ENCODE measurements at regions not wholly inside any gene's neighbourhood (a gene's known extent, or its start where the extent isn't known, plus 50 kb on each side); places are given as distances from the start of the nearest gene placed in this dataset.

DNA sequence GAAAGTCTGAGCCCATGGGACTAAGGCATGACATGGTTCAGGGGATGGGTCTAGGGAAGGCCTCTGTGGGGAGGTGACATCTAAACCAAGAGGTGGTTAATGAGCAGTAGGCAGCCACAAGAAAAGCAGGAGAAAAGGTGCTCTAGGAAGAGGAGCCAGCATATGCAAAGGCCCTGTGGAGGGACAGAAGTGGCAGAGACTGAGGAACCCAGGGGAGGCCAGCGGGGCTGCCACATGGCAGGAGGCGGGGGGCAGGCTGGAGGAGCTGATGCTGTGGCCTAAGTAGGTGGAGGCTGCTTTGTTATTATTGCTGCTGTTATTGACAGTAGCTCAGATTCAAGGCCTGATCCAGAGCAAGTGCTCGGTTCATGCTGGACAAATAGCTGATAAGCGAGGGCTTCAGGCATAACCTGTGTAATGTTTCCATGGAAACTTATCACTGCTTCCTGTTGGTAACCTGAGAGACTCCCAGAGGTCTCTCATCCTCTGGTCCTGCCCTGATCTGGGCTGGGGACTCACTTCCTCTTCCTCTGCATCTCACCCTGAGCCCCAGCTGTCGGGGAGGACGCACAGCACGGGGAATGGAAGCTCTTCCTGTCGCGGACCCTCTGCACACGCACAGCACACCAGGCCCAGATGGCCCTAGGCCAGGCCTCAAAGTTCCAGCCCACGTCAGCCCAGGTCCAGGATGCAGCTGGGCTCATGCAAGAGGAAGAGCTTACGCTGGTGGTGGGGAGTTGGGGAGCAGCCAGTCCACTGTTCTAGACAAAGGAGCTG lies 75.2 kb upstream of the TP53I11 start:
- Mint-ChIP-seq H3K4me1 (peaks cover 10% of the 10 kb centered on the region), H3K4me3 (no peak overlapping the region), H3K27me3 (peaks cover under 1% of the 10 kb centered on the region), H3K36me3 (ENCODE audit: low read depth) (no peaks in the 10 kb centered on the region), H3K9me3 (no peaks in the 10 kb centered on the region), H3K27ac (no peak overlapping the region)
- ChIA-PET CTCF (no interaction called here), POLR2A (no interaction called here)
- no peak for DNase-seq

DNA sequence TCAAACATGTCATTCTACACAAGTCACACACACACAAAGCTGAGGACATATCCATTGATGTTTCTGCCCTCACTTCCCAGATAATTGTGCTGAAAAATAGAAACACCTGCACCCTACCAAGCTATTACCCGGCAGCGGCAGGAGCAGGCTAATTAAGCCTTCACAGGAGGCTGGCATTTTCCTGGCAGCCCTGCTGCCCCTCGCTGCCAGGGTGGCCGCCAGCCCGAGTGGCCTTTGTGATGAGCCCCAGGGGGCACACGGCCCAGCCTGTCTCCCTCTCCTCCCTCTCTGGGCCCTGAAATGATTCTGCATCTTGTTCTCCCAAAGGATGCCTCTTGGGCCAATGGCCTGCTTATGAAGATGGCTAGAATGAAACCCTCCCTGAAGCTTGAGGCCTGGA lies 76.2 kb upstream of the TP53I11 start:
- H3K27me3 Mint-ChIP-seq = no peaks in the 10 kb centered on the region
- H3K36me3 Mint-ChIP-seq (ENCODE audit: low read depth) = no peaks in the 10 kb centered on the region
- H3K9me3 Mint-ChIP-seq = no peaks in the 10 kb centered on the region
- no peak overlapping the region for H3K27ac Mint-ChIP-seq
- ChIA-PET CTCF (no interaction called here), POLR2A (no interaction called here)
- H3K4me3 Mint-ChIP-seq = no peak overlapping the region
- no peak for DNase-seq
- peaks cover 10% of the 10 kb centered on the region for H3K4me1 Mint-ChIP-seq

DNA sequence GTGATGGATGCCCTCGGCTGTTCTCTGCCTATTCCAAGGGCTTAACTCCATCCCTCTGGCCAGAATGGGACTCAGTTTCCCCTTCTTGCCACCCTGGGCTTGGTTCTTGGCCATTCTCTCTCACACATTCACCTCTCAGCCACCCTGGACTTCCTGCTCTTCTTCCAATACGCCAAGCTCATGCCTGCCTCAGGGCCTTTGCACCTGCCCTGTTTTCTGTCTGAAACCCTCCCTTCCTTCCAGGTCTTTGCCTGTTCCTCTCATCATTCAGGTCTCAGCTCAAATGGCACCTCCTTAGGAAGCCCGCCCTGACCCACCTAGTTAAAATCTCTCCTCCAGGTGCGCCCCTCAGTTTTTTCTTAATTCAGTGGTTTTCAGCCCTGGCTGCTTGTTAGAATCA lies 76.6 kb upstream of the TP53I11 start:
- H3K36me3 Mint-ChIP-seq (ENCODE audit: low read depth) = no peaks in the 10 kb centered on the region
- H3K4me3 Mint-ChIP-seq = no peak overlapping the region
- H3K27ac Mint-ChIP-seq = no peak overlapping the region
- peaks cover under 1% of the 10 kb centered on the region for H3K27me3 Mint-ChIP-seq
- peaks cover 10% of the 10 kb centered on the region for H3K4me1 Mint-ChIP-seq
- H3K9me3 Mint-ChIP-seq = no peaks in the 10 kb centered on the region
- ChIA-PET CTCF (interaction anchor here (1.2 kb wide), 1 partner anchor 101 kb away, joined by 3 read pairs; no protein-coding TSS in a partner anchor), POLR2A (no interaction called here)
- no peak for DNase-seq

DNA sequence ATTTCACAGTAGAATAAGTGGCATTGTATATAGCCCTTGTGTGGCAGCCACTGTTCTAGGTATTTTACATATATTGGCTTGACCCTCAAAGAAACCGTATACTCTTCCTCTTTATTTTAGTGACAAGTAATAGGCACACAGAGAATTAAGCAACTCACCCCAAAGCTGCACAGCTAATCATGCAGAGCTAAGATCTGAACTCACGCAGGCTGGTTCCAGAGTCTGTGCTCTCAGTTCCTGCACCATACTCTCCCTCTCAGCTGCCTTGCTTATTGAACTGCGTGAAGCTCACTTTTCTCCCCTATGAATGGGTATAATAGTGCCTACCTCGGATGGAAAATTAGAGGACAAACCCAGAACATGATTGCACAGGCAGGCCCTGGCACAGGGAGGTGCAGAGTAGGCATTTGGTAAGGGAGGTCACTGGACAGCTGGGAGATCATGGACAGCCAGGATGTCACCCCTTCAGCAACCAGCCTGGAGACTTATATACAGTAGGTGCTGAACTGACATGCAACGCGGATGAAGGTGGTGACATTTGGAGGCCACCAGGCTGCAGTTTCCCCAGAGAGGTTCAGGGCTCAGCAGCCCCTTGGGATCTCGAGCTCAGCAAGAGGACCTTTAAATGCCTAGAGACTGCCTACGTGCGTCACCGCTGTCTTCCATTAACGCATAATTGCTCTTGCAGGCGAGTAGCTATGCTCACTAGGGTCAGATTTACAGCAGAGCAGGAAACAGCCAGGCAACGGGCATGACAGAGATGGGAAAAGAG lies 78.4 kb upstream of the TP53I11 start:
- Mint-ChIP-seq H3K4me1 (peaks cover 10% of the 10 kb centered on the region), H3K4me3 (no peak overlapping the region), H3K9me3 (no peaks in the 10 kb centered on the region), H3K27ac (no peak overlapping the region), H3K27me3 (peaks cover 2% of the 10 kb centered on the region), H3K36me3 (ENCODE audit: low read depth) (no peaks in the 10 kb centered on the region)
- POLR2A ChIA-PET = no interaction called here
- no peak for DNase-seq
- CTCF ChIA-PET = no interaction called here

DNA sequence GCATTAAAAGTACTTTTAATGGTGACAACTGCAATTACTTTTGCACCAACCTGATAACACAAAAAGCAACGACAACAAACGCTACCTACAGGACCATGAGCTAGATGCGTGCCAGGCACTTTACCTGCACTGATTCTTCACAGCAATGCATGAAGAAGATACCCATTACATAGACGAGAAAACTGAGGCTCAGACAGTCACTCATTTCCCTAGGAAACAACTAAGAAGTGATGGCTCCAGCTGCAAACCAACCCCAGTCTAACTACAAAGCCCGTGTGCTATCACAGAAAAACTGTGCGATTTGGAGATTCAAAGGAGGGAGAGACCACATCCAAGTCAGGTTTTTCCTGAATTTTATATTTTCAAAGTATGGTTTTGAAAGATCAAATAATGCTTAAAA lies 80.1 kb upstream of the TP53I11 start:
- Mint-ChIP-seq H3K36me3 (ENCODE audit: low read depth) (no peaks in the 10 kb centered on the region), H3K27ac (no peak overlapping the region), H3K27me3 (peaks cover 2% of the 10 kb centered on the region), H3K4me3 (no peak overlapping the region), H3K9me3 (no peaks in the 10 kb centered on the region), H3K4me1 (peaks cover 4% of the 10 kb centered on the region)
- ChIA-PET POLR2A (no interaction called here), CTCF (interaction anchor here (1.2 kb wide), 1 partner anchor 94 kb away, joined by 3 read pairs; no protein-coding TSS in a partner anchor)
- DNase-seq = no peak

DNA sequence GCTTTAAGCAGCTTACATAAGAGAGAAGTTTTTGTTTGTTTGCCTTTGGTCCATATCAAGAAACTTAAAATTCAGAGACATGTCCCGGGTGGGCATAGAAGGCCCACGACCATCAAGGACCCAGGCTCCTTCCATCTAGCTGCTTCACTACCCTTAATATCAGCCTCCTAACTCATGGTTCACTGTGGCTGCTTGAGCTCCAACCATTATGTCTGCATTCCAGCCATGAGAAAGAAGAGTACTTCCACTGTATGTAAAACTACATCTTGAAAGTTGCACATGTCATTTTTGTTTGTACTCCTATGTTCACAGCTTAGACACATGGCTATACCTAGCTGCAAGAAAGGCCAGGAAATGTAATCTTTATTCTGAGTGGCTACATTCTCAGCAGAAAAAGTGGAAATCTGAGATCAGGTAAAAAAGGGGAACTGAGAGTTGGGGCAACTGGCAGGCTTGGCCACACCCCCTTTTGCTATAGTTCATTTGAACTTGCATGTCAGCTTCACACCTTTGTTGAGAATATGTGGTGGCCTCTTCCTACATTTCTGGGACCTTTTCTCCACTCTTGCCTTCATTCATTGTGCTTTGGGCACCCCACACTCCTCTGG lies 81.3 kb upstream of the TP53I11 start:
- H3K9me3 Mint-ChIP-seq = no peaks in the 10 kb centered on the region
- H3K36me3 Mint-ChIP-seq (ENCODE audit: low read depth) = no peaks in the 10 kb centered on the region
- no peak overlapping the region for H3K4me3 Mint-ChIP-seq
- H3K4me1 Mint-ChIP-seq = no peaks in the 10 kb centered on the region
- no peak for DNase-seq
- peaks cover 2% of the 10 kb centered on the region for H3K27me3 Mint-ChIP-seq
- POLR2A ChIA-PET = interaction anchor here (1.3 kb wide), 1 partner anchor 38 kb away, joined by 3 read pairs; no protein-coding TSS in a partner anchor
- H3K27ac Mint-ChIP-seq = no peak overlapping the region
- CTCF ChIA-PET = no interaction called here

DNA sequence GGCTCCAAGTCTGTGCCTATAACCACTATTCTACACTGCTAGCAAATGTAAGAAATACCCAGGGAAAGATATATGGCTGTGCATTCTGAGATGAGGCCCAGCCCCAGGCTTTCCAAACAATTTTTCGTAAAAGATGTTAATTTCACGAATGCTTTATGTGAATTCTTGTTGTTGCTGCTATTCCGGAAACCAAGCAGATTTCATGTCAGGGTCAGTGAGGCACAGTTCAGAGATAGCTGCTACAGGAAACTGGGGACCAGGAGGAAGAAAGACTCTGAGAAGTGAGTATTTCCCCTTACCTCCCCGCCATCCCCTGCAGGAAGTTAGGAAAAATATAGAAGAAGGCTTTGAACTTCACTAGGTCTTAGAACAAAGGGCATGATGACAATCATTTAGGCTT lies 84.7 kb upstream of the TP53I11 start:
- no peak for DNase-seq
- CTCF ChIA-PET = no interaction called here
- no peaks in the 10 kb centered on the region for H3K36me3 Mint-ChIP-seq (ENCODE audit: low read depth)
- no peak overlapping the region for H3K27ac Mint-ChIP-seq
- POLR2A ChIA-PET = no interaction called here
- H3K9me3 Mint-ChIP-seq = no peaks in the 10 kb centered on the region
- no peaks in the 10 kb centered on the region for H3K4me1 Mint-ChIP-seq
- H3K4me3 Mint-ChIP-seq = no peak overlapping the region
- H3K27me3 Mint-ChIP-seq = peaks cover 2% of the 10 kb centered on the region

DNA sequence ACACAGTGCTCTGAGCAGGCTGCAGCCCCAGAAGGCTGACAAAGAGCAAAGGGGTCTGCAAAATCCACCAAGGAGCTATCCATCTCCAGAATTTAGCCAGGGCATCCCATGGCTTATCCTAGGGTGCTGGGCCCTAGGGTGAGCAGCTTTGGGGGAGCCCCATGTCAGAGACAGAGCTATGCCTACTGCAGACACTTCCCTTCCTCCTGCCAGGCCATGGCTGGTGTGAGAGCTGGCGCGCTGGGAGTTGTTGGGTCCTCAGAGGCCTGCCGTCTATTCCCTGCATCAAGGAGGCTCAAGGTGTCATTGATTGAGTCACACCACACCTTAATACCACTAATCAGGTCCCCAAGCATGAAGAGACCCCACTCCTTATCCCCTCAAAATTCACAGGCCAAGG lies 85.3 kb upstream of the TP53I11 start:
- ChIA-PET CTCF (no interaction called here), POLR2A (no interaction called here)
- H3K9me3 Mint-ChIP-seq = no peaks in the 10 kb centered on the region
- no peak overlapping the region for H3K4me3 Mint-ChIP-seq
- no peak overlapping the region for H3K27ac Mint-ChIP-seq
- no peaks in the 10 kb centered on the region for H3K36me3 Mint-ChIP-seq (ENCODE audit: low read depth)
- no peak for DNase-seq
- no peaks in the 10 kb centered on the region for H3K4me1 Mint-ChIP-seq
- H3K27me3 Mint-ChIP-seq = peaks cover 3% of the 10 kb centered on the region

DNA sequence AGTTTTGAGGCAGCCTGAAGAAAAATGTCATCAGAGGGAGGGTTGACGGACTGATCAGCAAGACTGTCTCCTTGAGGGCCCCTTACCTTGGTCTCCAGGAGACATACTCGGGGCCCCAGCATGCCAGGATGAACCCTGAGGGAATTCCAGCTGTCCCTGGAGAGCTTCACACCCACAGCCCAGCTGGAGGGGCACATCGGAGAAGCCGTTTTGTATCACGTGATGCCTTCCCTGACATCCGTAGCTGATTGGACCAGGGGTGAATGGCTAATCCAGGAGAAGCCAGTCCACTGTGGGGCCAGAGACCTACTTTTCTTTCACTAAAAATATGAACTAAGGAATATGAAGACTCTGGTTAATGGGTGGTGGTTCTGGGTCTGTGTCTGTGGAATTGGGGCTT lies 86.0 kb upstream of the TP53I11 start:
- Mint-ChIP-seq H3K36me3 (ENCODE audit: low read depth) (no peaks in the 10 kb centered on the region), H3K27ac (no peak overlapping the region), H3K9me3 (no peaks in the 10 kb centered on the region), H3K4me1 (no peaks in the 10 kb centered on the region), H3K4me3 (no peak overlapping the region), H3K27me3 (peaks cover 3% of the 10 kb centered on the region)
- DNase-seq = no peak
- CTCF ChIA-PET = no interaction called here
- POLR2A ChIA-PET = no interaction called here

DNA sequence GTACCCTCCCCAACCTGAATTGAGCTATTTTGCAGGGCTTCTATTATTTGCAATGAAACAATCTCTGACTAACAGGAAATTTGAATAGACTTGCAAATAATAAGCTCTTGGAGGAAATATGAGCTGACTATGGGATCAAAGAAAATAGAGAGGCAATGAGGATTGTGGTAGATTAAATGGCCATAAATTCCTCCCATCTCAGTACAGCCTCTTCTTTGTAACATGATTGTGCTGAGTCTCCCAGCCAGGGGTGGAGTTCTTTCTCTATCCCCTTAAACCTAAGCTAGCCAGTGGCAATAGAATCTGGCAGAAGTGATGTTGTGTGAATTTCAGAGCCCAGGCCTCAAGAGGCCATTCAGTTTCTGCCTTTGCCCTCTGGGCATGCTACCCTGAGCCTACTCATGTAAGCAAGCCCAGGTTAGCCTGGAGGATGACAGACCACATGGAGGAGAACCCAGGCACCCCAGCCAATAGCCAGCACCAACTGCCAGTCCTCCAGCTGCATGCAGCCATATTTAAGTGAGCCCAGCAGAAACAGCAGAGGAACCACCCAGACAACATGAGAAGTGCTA lies 86.8 kb upstream of the TP53I11 start:
- no peak for DNase-seq
- no peak overlapping the region for H3K4me3 Mint-ChIP-seq
- no peaks in the 10 kb centered on the region for H3K4me1 Mint-ChIP-seq
- no peak overlapping the region for H3K27ac Mint-ChIP-seq
- POLR2A ChIA-PET = no interaction called here
- CTCF ChIA-PET = no interaction called here
- H3K9me3 Mint-ChIP-seq = no peaks in the 10 kb centered on the region
- no peaks in the 10 kb centered on the region for H3K36me3 Mint-ChIP-seq (ENCODE audit: low read depth)
- H3K27me3 Mint-ChIP-seq = peaks cover 1% of the 10 kb centered on the region

DNA sequence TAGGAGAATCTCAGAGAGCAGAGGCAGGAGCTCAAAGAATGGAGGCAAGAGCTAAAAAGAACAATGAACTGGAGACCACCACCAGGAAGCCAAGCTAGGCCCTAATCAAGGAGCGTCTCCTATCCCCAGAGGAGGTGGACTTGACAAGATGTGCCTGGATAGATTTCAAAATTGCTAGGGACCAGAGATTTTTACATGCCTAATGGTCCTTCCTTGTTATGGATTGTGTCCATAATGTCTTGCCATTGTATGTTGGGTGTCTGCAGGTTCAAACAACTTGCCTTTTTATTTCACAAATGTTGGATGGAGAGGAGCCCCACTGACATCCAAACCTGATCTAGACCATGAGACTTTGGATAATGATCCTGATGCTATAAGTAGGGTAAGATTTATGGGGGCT lies 88.2 kb upstream of the TP53I11 start:
- DNase-seq = no peak
- POLR2A ChIA-PET = no interaction called here
- Mint-ChIP-seq H3K36me3 (ENCODE audit: low read depth) (no peaks in the 10 kb centered on the region), H3K4me3 (no peak overlapping the region), H3K4me1 (no peaks in the 10 kb centered on the region), H3K27ac (no peak overlapping the region), H3K27me3 (peaks cover 1% of the 10 kb centered on the region), H3K9me3 (no peaks in the 10 kb centered on the region)
- CTCF ChIA-PET = interaction anchor here (0.8 kb wide), 1 partner anchor 64 kb away, joined by 3 read pairs; no protein-coding TSS in a partner anchor

DNA sequence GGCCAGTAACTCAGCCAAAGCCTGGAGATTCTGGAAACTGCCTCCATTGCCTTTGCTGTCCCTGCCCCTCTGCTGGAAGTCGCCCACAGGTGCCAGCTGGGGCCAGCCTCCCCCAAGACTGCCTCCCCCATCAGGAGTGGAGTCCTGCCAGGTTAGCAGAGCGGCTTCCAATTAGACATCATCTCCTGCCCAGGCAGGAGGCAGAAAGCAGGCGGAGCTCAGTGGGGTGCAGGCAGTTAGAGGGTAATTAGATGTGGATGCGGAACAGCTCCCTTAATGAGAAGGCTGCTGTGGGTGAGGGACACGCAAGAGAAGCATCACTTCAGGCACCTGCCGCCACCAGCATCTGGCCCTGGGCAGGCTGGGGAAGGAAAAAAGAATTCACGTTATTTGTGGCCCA lies 90.9 kb upstream of the TP53I11 start:
- Mint-ChIP-seq H3K27ac (no peak overlapping the region), H3K36me3 (ENCODE audit: low read depth) (no peaks in the 10 kb centered on the region), H3K27me3 (peaks cover 6% of the 10 kb centered on the region), H3K9me3 (no peaks in the 10 kb centered on the region), H3K4me3 (no peak overlapping the region), H3K4me1 (peaks cover 7% of the 10 kb centered on the region)
- DNase-seq = no peak
- POLR2A ChIA-PET = no interaction called here
- CTCF ChIA-PET = no interaction called here

DNA sequence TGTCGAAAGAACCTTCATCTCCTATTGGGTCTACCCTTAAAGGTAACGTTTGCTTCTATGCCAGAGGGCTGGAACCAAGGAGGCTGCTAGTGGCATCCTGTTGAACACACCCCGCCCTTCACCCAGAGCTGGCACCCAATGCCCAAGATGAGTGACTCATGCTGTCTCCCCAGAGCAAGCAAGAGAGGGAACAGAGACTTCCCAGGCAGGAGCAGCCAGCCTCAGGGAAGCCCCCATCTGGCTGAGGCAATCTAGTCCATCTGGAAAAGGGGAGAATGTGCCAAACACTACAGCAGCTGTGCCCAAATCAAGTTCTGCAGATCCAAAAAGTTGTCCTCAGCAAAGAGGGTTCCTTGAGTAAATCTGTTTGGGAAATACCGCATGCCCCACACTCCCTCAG lies 91.9 kb upstream of the TP53I11 start:
- ChIA-PET CTCF (no interaction called here), POLR2A (no interaction called here)
- Mint-ChIP-seq H3K9me3 (no peaks in the 10 kb centered on the region), H3K4me3 (no peak overlapping the region), H3K27ac (no peak overlapping the region), H3K4me1 (peaks cover 7% of the 10 kb centered on the region), H3K36me3 (ENCODE audit: low read depth) (no peaks in the 10 kb centered on the region), H3K27me3 (peaks cover 6% of the 10 kb centered on the region)
- DNase-seq = no peak
